GM23338 (cell line): ENCODE measurements at regions not wholly inside any gene's neighbourhood (a gene's known extent, or its start where the extent isn't known, plus 50 kb on each side); places are given as distances from the start of the nearest gene placed in this dataset.

Experiments used
- ATAC-seq: fragments of 200-7000 bp; cut with Tn5 transposase; 3 replicates; pipeline ENCODE4 v1.9.1; 2020
- DNase-seq: peaks from one replicate; pipeline ENCODE4 v3.0.0-alpha.2; 2015; ENCODE audit warnings: low spot score
- H2AFZ ChIP-seq: fragments of 200-600 bp; sonication (generic); 2 replicates; pipeline ENCODE4 v1.8.0; 2016; ENCODE audit warnings: antibody characterized with exemption, mild to moderate bottlenecking, moderate library complexity
- H3F3A ChIP-seq: fragments of 200-600 bp; sonication (generic); replicated peaks from 2 replicates; pipeline ENCODE4 v1.8.0; 2017; ENCODE audit warnings: antibody characterized with exemption, mixed run types, low read depth
- H3K27ac ChIP-seq: fragments of 200-600 bp; sonication (generic); 2 replicates; pipeline ENCODE4 v1.6.1; 2016; ENCODE audit warnings: low read depth
- H3K27me3 ChIP-seq: fragments of 200-600 bp; sonication (generic); 2 replicates; pipeline ENCODE4 v1.8.0; 2016; ENCODE audit warnings: mild to moderate bottlenecking, mixed run types, moderate library complexity; ENCODE audit not compliant: insufficient read depth
- H3K36me3 ChIP-seq: fragments of 200-600 bp; sonication (generic); 2 replicates; pipeline ENCODE4 v1.8.0; 2016; ENCODE audit warnings: mild to moderate bottlenecking; ENCODE audit not compliant: insufficient read depth
- H3K4me1 ChIP-seq: fragments of 200-600 bp; sonication (generic); 2 replicates; pipeline ENCODE4 v1.8.0; 2016; ENCODE audit warnings: mild to moderate bottlenecking, moderate library complexity; ENCODE audit not compliant: insufficient read depth
- H3K4me2 ChIP-seq: fragments of 200-600 bp; sonication (generic); 2 replicates; pipeline ENCODE4 v1.7.1; 2017; ENCODE audit warnings: mixed run types
- H3K4me3 ChIP-seq: fragments of 200-600 bp; sonication (generic); 2 replicates; pipeline ENCODE4 v1.6.1; 2016; ENCODE audit warnings: mixed run types
- H3K79me2 ChIP-seq: fragments of 200-600 bp; sonication (generic); replicated peaks from 2 replicates; pipeline ENCODE4 v1.8.0; 2017; ENCODE audit warnings: mild to moderate bottlenecking; ENCODE audit not compliant: insufficient read depth
- H3K9me2 ChIP-seq: fragments of 200-600 bp; sonication (generic); 2 replicates; pipeline ENCODE4 v1.8.0; 2017; ENCODE audit not compliant: insufficient read depth
- H4K20me1 ChIP-seq: fragments of 200-600 bp; sonication (generic); replicated peaks from 2 replicates; pipeline ENCODE4 v1.8.0; 2017; ENCODE audit warnings: mild to moderate bottlenecking; ENCODE audit not compliant: insufficient read depth
- H3K27ac Mint-ChIP-seq: 2 replicates; pipeline ENCODE4 v1.8.0; 2020; ENCODE audit warnings: inconsistent platforms, mild to moderate bottlenecking, moderate library complexity, mixed read lengths
- H3K27me3 Mint-ChIP-seq: 3 replicates; pipeline ENCODE4 v1.8.0; 2022; ENCODE audit warnings: low read depth, mild to moderate bottlenecking, moderate library complexity, mixed read lengths, inconsistent platforms; ENCODE audit not compliant: insufficient read depth, poor library complexity
- H3K36me3 Mint-ChIP-seq: 3 replicates; pipeline ENCODE4 v1.8.0; 2021; ENCODE audit warnings: low read depth, mild to moderate bottlenecking, inconsistent platforms, moderate library complexity, mixed read lengths
- H3K4me1 Mint-ChIP-seq: 3 replicates; pipeline ENCODE4 v1.8.0; 2020; ENCODE audit warnings: mild to moderate bottlenecking, inconsistent platforms, mixed read lengths
- H3K4me3 Mint-ChIP-seq: 3 replicates; pipeline ENCODE4 v1.8.0; 2021; ENCODE audit warnings: moderate library complexity, mild to moderate bottlenecking, inconsistent platforms, mixed read lengths
- H3K9me3 Mint-ChIP-seq: 3 replicates; pipeline ENCODE4 v1.8.0; 2020; ENCODE audit warnings: moderate library complexity, mild to moderate bottlenecking, inconsistent platforms, mixed read lengths
- CREB1 ChIP-seq: fragments of 250-450 bp; sonication (Bioruptor Pico); IDR thresholded peaks from 2 replicates; pipeline ENCODE4 v1.5.0; 2020; ENCODE audit warnings: low read depth, mild to moderate bottlenecking, moderate library complexity
- ETS1 ChIP-seq: IDR thresholded peaks from 2 replicates; pipeline ENCODE4 v1.6.1; 2016; ENCODE audit warnings: antibody characterized with exemption
- EZH2 ChIP-seq: fragments of 200-600 bp; sonication (generic); IDR thresholded peaks from one replicate; pipeline ENCODE4 v1.8.0; 2017; ENCODE audit warnings: antibody characterized with exemption, mild to moderate bottlenecking, low read depth; ENCODE audit not compliant: unreplicated experiment
- EZH2phosphoT487 ChIP-seq: fragments of 200-600 bp; sonication (generic); IDR thresholded peaks from one replicate; pipeline ENCODE4 v1.8.1; 2018; ENCODE audit warnings: antibody characterized with exemption; ENCODE audit not compliant: unreplicated experiment
- JUNB ChIP-seq: IDR thresholded peaks from one replicate; pipeline ENCODE4 v1.6.1; 2016; ENCODE audit warnings: antibody characterized with exemption; ENCODE audit not compliant: unreplicated experiment
- NANOG ChIP-seq: IDR thresholded peaks from 2 replicates; pipeline ENCODE4 v1.6.1; 2016; ENCODE audit warnings: antibody characterized with exemption, borderline replicate concordance
- POLR2AphosphoS5 ChIP-seq: IDR thresholded peaks from 2 replicates; pipeline ENCODE4 v1.6.1; 2016; ENCODE audit warnings: antibody characterized with exemption, low read depth
- REST ChIP-seq: IDR thresholded peaks from one replicate; pipeline ENCODE4 v1.6.1; 2018; ENCODE audit warnings: antibody characterized with exemption; ENCODE audit not compliant: unreplicated experiment
- STAT1 ChIP-seq: IDR thresholded peaks from one replicate; pipeline ENCODE4 v1.6.1; 2016; ENCODE audit warnings: antibody characterized with exemption; ENCODE audit not compliant: unreplicated experiment
- ZNF114 ChIP-seq: fragments of 250-450 bp; sonication (Bioruptor Pico); IDR thresholded peaks from 2 replicates; pipeline ENCODE4 v1.5.0; 2020; ENCODE audit warnings: mild to moderate bottlenecking, moderate library complexity
- ZNF331 ChIP-seq: fragments of 250-450 bp; sonication (Bioruptor Pico); IDR thresholded peaks from 2 replicates; pipeline ENCODE4 v1.5.0; 2020; ENCODE audit warnings: low read depth, mild to moderate bottlenecking, moderate library complexity

GRCh38 chr2:20524412-20525040, 77.7 kb downstream of the RHOB start:
- Mint-ChIP-seq H3K27ac (no peak overlapping the region), H3K36me3 (no peaks in the 10 kb centered on the region), H3K4me1 (peaks cover 6% of the 10 kb centered on the region), H3K4me3 (no peak overlapping the region), H3K27me3 (peaks cover 6% of the 10 kb centered on the region), H3K9me3 (no peaks in the 10 kb centered on the region)
- DNase-seq, result no peak
- H3K79me2 ChIP-seq, result no peaks in the 10 kb centered on the region
- no peaks in the 10 kb centered on the region for H3K27me3 ChIP-seq
- H3K4me2 ChIP-seq, result no peak overlapping the region
- H3K27ac ChIP-seq, result no peak overlapping the region
- TF ChIP-seq EZH2, result no peak
- H3K9me2 ChIP-seq, result 0 out of 2 replicates have a peak, but pooled peaks cover 2% of the 10 kb centered on the region
- no peaks in the 10 kb centered on the region for H3K36me3 ChIP-seq
- H3K4me3 ChIP-seq, result no peak overlapping the region
- H3K4me1 ChIP-seq, result no peaks in the 10 kb centered on the region
- no peaks in the 10 kb centered on the region for H3F3A ChIP-seq
- no peak overlapping the region for H2AFZ ChIP-seq
- no peaks in the 10 kb centered on the region for H4K20me1 ChIP-seq
- ATAC-seq, result peak; percentile 32; the same call in 2 of the 3 replicates

- no peak overlapping the region for H3K27ac Mint-ChIP-seq
- H3K36me3 ChIP-seq, result no peaks in the 10 kb centered on the region
- no peaks in the 10 kb centered on the region for H3K4me1 ChIP-seq
- H3K9me3 Mint-ChIP-seq, result no peaks in the 10 kb centered on the region
- no peaks in the 10 kb centered on the region for H3K27me3 ChIP-seq
- H4K20me1 ChIP-seq, result no peaks in the 10 kb centered on the region
- peaks cover 6% of the 10 kb centered on the region for H3K27me3 Mint-ChIP-seq
- DNase-seq (no peak), ATAC-seq (no peak; the same call in 2 of the 3 replicates)
- H3K4me3 ChIP-seq, result no peak overlapping the region
- no peak overlapping the region for H3K4me2 ChIP-seq
- H3K4me3 Mint-ChIP-seq, result no peak overlapping the region
- H3K4me1 Mint-ChIP-seq, result peaks cover 5% of the 10 kb centered on the region; the same call in 2 of the 3 replicates
- H2AFZ ChIP-seq, result no peak overlapping the region
- H3K36me3 Mint-ChIP-seq, result no peaks in the 10 kb centered on the region
- no peaks in the 10 kb centered on the region for H3F3A ChIP-seq
- H3K27ac ChIP-seq, result no peak overlapping the region
- H3K9me2 ChIP-seq, result 0 out of 2 replicates have a peak, but pooled peaks cover 2% of the 10 kb centered on the region
- no peaks in the 10 kb centered on the region for H3K79me2 ChIP-seq
- TF ChIP-seq NANOG, result no peak
- no peak for TF ChIP-seq ZNF331 (CRISPR knock-in tag)
- TF ChIP-seq POLR2AphosphoS5, result no peak
- TF ChIP-seq CREB1 (CRISPR knock-in tag), result no peak
- no peak for TF ChIP-seq JUNB
- no peak for TF ChIP-seq EZH2phosphoT487
- no peak for TF ChIP-seq REST
- no peak for TF ChIP-seq ZNF114 (CRISPR knock-in tag)
- TF ChIP-seq ETS1, result no peak
- TF ChIP-seq STAT1, result no peak
Observed at GRCh38 chr2:20525041-20526035, 78.5 kb downstream of the RHOB start.
